GM12878 (cell line): ENCODE measurements at regions not wholly inside any gene's neighbourhood (a gene's known extent, or its start where the extent isn't known, plus 50 kb on each side); places are given as distances from the start of the nearest gene placed in this dataset.
A peak's percentile ranks its signal among the peaks of the same experiment; 100 is the strongest.

Experiments used
- ATAC-seq: fragments of 200-7000 bp; cut with Tn5 transposase; 3 replicates; pipeline ENCODE4 v1.9.1; 2020; ENCODE audit warnings: mild to moderate bottlenecking, moderate library complexity
- BruUV-seq: library from RNA; stranded (reverse); fragments of 400-500 nt; replicated peaks from 2 replicates; lab custom pipeline; 2021; lab: Mats Ljungman, UMichigan
- CTCF ChIA-PET: fragments of 300-600 bp; sonication (Branson Sonifier 250); formaldehyde crosslinking; extraction: SDS; loops from one replicate; lab custom pipeline; 2021; ENCODE audit warnings: inconsistent platforms; lab: Yijun Ruan, JAX
- POLR2A ChIA-PET: fragments of 350-600 bp; formaldehyde crosslinking; extraction: SDS; loops from one replicate; lab custom pipeline; 2021; ENCODE audit warnings: inconsistent platforms; lab: Charles Lee
- RAD21 ChIA-PET: fragments of 300-600 bp; sonication (Branson Sonifier 250); formaldehyde crosslinking; loops from one replicate; lab custom pipeline; 2023; ENCODE audit warnings: antibody characterized with exemption; ENCODE audit not compliant: unreplicated experiment; lab: Charles Lee
- SMC1A ChIA-PET: fragments of 300-600 bp; sonication (Branson Sonifier 250); formaldehyde crosslinking; loops from one replicate; lab custom pipeline; 2023; ENCODE audit not compliant: unreplicated experiment, uncharacterized antibody; lab: Charles Lee
- DNase-seq: peaks from one replicate; pipeline ENCODE4 v3.0.0-alpha.2; 2011; ENCODE audit warnings: low read depth, low spot score
- FAIRE-seq: peaks from 3 replicates; lab custom pipeline; 2011; peaks lifted over from hg19 to GRCh38; lab: Jason Lieb, UNC
- H2AFZ ChIP-seq: 2 replicates; pipeline ENCODE4 v1.6.0; 2011; ENCODE audit warnings: low read depth, low read length, control low read depth; ENCODE audit not compliant: control insufficient read depth
- H3K27ac ChIP-seq: 2 replicates; pipeline ENCODE4 v1.5.1; 2011; ENCODE audit warnings: control low read depth; ENCODE audit not compliant: control insufficient read depth, insufficient read depth
- H3K27me3 ChIP-seq, 2 experiments: replicated peaks in 1 of 2; 2 replicates each; pipeline versions ENCODE4 v1.6.0 to v1.6.1; 2011; ENCODE audit warnings: low read length in 1 of 2; ENCODE audit not compliant: control insufficient read depth in 2 of 2, insufficient read depth in 2 of 2
- H3K36me3 ChIP-seq, 2 experiments: 2 replicates each; pipeline ENCODE4 v1.5.1; 2011; ENCODE audit warnings: low read length in 1 of 2; ENCODE audit not compliant: control insufficient read depth in 2 of 2, insufficient read depth in 2 of 2
- H3K4me1 ChIP-seq: 2 replicates; pipeline ENCODE4 v1.6.1; 2011; ENCODE audit warnings: mild to moderate bottlenecking, low read length, moderate library complexity, mixed read lengths; ENCODE audit not compliant: control insufficient read depth, insufficient read depth
- H3K4me2 ChIP-seq: 2 replicates; pipeline ENCODE4 v1.6.0; 2011; ENCODE audit warnings: control low read depth; ENCODE audit not compliant: control insufficient read depth, insufficient read depth
- H3K4me3 ChIP-seq: fragments of 200-600 bp; sonication (generic); 2 replicates; pipeline ENCODE4 v1.5.1; 2016
- H3K79me2 ChIP-seq: 2 replicates; pipeline ENCODE4 v1.6.0; 2011; ENCODE audit warnings: low read length; ENCODE audit not compliant: control insufficient read depth, insufficient read depth
- H3K9ac ChIP-seq: 2 replicates; pipeline ENCODE4 v1.8.0; 2011; ENCODE audit warnings: low read length, control low read depth, mixed read lengths; ENCODE audit not compliant: control insufficient read depth, insufficient read depth
- H3K9me3 ChIP-seq: replicated peaks from 3 replicates; pipeline ENCODE4 v1.5.1; 2011; ENCODE audit warnings: mild to moderate bottlenecking, low read length; ENCODE audit not compliant: control insufficient read depth, insufficient read depth
- H4K20me1 ChIP-seq: 2 replicates; pipeline ENCODE4 v1.6.0; 2011; ENCODE audit not compliant: control insufficient read depth, insufficient read depth
- IKZF1 ChIP-seq: fragments of 450-650 bp; conservative IDR thresholded peaks from 2 replicates; pipeline ENCODE4 v1.6.1; 2017; ENCODE audit warnings: antibody characterized with exemption, mild to moderate bottlenecking
- JUND ChIP-seq: IDR thresholded peaks from 2 replicates; pipeline ENCODE4 v1.6.1; 2012; ENCODE audit warnings: low read depth, mild to moderate bottlenecking, low read length, improper control_type of control experiment, moderate library complexity
- RAD21 ChIP-seq: IDR thresholded peaks from 2 replicates; pipeline ENCODE4 v1.6.1; 2011; ENCODE audit warnings: mild to moderate bottlenecking, low read depth, low read length, moderate library complexity; ENCODE audit not compliant: insufficient read depth
- SIX5 ChIP-seq: IDR thresholded peaks from 2 replicates; pipeline ENCODE4 v1.6.1; 2011; ENCODE audit warnings: mild to moderate bottlenecking, low read depth, low read length, moderate library complexity; ENCODE audit not compliant: severe bottlenecking
- SMC3 ChIP-seq: IDR thresholded peaks from 2 replicates; pipeline ENCODE4 v1.6.1; 2011; ENCODE audit warnings: low read length, improper control_type of control experiment, borderline replicate concordance
- WGBS: methylation state at CpG from one replicate; pipeline ENCODE4 v1.1.6; 2016; ENCODE audit warnings: low lambda C conversion rate; ENCODE audit not compliant: insufficient replicate concordance, insufficient coverage; ENCODE audit errors: missing lambda C conversion rate; 5-methylcytosine and 5-hydroxymethylcytosine counted together
- in situ Hi-C: fragments of 300-500 bp; cut with MboI; formaldehyde crosslinking; loops from 9 replicates; pipeline ENCODE4 v1.14.3; 2018; ENCODE audit warnings: mixed read lengths
- intact Hi-C: fragments of 100-400 bp; cut with micrococcal nuclease; formaldehyde crosslinking; loops from one replicate; pipeline ENCODE4 v1.14.2; 2022; ENCODE audit not compliant: unreplicated experiment
- TF ChIP-seq, protein P1 (sequence below): IDR thresholded peaks from 2 replicates; pipeline ENCODE4 v1.6.1; 2012; ENCODE audit warnings: low read length, inconsistent platforms

DNA sequence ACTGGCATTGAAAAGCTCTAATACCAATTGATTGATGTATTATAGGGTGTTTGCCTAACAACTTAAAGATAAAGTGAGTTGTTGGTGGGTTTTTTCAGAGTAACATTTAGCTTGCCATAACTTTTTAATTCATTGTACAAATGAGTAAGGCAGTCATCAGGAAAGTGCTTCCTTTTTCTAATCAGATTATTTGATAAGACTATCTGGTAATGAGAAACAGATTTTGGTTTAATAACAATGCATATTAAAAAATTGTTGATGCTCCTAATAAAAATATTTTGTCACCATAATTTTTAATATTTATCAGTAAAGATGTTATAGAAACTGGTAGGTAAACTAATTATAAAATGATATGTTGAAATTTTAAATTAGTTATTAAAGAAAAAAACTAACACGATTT lies 51.3 kb downstream of the BLTP1 start:
- FAIRE-seq, result no peak
- CTCF ChIA-PET, result interaction anchor here (1.1 kb wide), 1 partner anchor 303 kb away, joined by 3 read pairs; no protein-coding TSS in a partner anchor
- no TSS peak for BruUV-seq

DNA sequence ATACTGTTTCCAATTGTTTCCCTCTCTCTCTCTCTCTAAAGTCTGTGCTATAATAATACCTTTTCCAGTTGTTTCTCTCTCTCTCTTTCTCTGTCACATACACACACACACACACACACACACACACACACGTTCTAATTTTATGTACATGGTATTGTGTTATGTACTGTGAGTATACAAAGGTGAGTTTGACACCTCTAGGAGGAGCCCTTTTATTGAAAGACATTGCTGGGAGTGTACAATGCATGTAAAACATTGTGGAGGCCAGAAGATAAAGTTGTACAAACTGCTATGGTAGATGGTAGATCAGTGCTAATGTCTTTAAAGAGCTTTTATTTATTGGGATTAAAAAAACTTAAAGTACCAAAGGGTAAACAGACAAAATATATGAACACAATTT lies 53.6 kb downstream of the BLTP1 start:
- in situ Hi-C loops (no loop called here), intact Hi-C loops (no loop called here)
- Histone ChIP-seq H3K9ac (no peak overlapping the region), H3K27ac (no peak overlapping the region), H3K9me3 (no peaks in the 10 kb centered on the region), H3K4me3 (no peak overlapping the region), H3K36me3 (no peaks in the 10 kb centered on the region), H3K4me1 (no peaks in the 10 kb centered on the region), H3K4me2 (no peak overlapping the region), H3K79me2 (no peaks in the 10 kb centered on the region), H4K20me1 (no peaks in the 10 kb centered on the region), H3K27me3 (no peaks in the 10 kb centered on the region), H2AFZ (no peak overlapping the region)
- ATAC-seq (peak; percentile 43; the same call in 1 of the 3 replicates), DNase-seq (no peak), FAIRE-seq (no peak)
- 0 out of 2 replicates have a peak, but pooled peaks have one; percentile 10 for TF ChIP-seq RAD21
- TF ChIP-seq, protein P1, sequence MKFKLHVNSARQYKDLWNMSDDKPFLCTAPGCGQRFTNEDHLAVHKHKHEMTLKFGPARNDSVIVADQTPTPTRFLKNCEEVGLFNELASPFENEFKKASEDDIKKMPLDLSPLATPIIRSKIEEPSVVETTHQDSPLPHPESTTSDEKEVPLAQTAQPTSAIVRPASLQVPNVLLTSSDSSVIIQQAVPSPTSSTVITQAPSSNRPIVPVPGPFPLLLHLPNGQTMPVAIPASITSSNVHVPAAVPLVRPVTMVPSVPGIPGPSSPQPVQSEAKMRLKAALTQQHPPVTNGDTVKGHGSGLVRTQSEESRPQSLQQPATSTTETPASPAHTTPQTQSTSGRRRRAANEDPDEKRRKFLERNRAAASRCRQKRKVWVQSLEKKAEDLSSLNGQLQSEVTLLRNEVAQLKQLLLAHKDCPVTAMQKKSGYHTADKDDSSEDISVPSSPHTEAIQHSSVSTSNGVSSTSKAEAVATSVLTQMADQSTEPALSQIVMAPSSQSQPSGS, result no peak
- no peak for TF ChIP-seq SMC3
- WGBS, result 100% methylated on average over 1 of the region's 1 CpG
- BruUV-seq, result no TSS peak
- ChIA-PET SMC1A (no interaction called here), CTCF (no interaction called here), RAD21 (no interaction called here), POLR2A (no interaction called here)

More for the DNA sequence above, 51.3 kb downstream of the BLTP1 start:
- SMC1A ChIA-PET, result interaction anchor here (1.4 kb wide), 1 partner anchor 303 kb away, joined by 3 read pairs; no protein-coding TSS in a partner anchor
- H3K27ac ChIP-seq, result no peak overlapping the region
- no peaks in the 10 kb centered on the region for H3K9me3 ChIP-seq
- no peak overlapping the region for H3K4me2 ChIP-seq
- no peak for ATAC-seq
- WGBS, result 96% methylated on average over 1 of the region's 1 CpG
- H4K20me1 ChIP-seq, result no peaks in the 10 kb centered on the region
- H3K36me3 ChIP-seq, result no peaks in the 10 kb centered on the region
- no peak overlapping the region for H2AFZ ChIP-seq
- H3K9ac ChIP-seq, result no peak overlapping the region
- in situ Hi-C loops, result no loop called here
- H3K79me2 ChIP-seq, result no peaks in the 10 kb centered on the region
- POLR2A ChIA-PET, result no interaction called here
- TF ChIP-seq SIX5, result no peak
- no peak for TF ChIP-seq JUND
- no peak for TF ChIP-seq IKZF1
- TF ChIP-seq, all 136 proteins: peak for 0
- intact Hi-C loops, result no loop called here
- H3K4me3 ChIP-seq, result no peak overlapping the region
- H3K4me1 ChIP-seq, result no peaks in the 10 kb centered on the region
- RAD21 ChIA-PET, result no interaction called here
- H3K27me3 ChIP-seq, result no peaks in the 10 kb centered on the region
- DNase-seq, result no peak
